ENCODE measurements at regions not wholly inside any gene's neighbourhood (a gene's known extent, or its start where the extent isn't known, plus 50 kb on each side); places are given as distances from the start of the nearest gene placed in this dataset.
"Not testable (repeated sequence)": the region's sequence is repeated elsewhere in the genome, so short reads cannot be mapped to it uniquely, and the experiment has no call there.

DNA sequence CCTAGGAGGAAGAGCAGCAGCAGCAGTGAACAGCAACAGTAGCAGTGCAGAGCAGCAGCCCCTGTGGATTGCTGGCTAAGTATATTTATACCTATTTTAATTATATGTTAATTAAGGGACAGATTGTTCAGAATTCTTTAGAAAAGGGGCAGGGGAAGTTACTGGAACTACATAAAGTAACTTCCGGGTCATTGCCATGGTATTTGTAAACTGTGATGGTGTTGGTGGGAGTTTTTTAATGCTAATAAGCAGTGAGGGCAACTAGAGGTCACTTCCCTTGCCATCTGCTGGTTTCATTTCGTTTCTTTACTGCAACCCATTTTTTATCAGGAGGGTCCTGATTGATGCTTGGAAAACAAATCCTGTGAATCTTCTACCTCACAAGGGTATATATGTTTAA is 229.8 kb upstream of the PODXL start:
- H3K27ac Mint-ChIP-seq: no peak overlapping the region
- H3K4me1 Mint-ChIP-seq (ENCODE audit: low read depth in 2 of 2): no peaks in the 10 kb centered on the region
- H3K9me3 Mint-ChIP-seq: peaks cover 0 to 1% of the 10 kb centered on the region in 2 donors
- ATAC-seq (replicated peaks) (no peak), DNase-seq (no peak)
- H3K4me3 Mint-ChIP-seq: no peak overlapping the region
- no peaks in the 10 kb centered on the region for H3K36me3 Mint-ChIP-seq (ENCODE audit: insufficient read depth)
- H3K27me3 Mint-ChIP-seq: peaks cover 25 to 53% of the 10 kb centered on the region in 2 donors

DNA sequence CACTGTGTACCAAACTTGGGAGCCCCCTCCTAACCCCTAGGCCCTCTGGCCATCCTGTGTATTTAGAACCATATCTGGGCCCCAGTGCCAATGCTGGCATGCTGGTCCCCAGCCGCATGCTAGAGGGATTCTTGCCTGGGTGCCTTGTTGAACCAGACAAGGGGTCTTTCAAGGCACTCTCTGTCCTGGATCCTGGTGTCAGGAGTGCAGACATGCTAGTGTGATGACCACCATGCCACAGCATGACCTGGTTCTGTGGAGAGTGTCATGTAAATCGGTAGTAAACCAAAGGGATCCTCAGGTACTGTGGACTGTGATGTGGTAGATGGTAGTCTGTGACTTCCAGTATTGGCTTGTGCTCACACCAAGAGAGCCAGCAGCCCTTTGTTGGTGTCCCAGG is 222.2 kb upstream of the PODXL start:
- H3K4me3 Mint-ChIP-seq: no peak overlapping the region

DNA sequence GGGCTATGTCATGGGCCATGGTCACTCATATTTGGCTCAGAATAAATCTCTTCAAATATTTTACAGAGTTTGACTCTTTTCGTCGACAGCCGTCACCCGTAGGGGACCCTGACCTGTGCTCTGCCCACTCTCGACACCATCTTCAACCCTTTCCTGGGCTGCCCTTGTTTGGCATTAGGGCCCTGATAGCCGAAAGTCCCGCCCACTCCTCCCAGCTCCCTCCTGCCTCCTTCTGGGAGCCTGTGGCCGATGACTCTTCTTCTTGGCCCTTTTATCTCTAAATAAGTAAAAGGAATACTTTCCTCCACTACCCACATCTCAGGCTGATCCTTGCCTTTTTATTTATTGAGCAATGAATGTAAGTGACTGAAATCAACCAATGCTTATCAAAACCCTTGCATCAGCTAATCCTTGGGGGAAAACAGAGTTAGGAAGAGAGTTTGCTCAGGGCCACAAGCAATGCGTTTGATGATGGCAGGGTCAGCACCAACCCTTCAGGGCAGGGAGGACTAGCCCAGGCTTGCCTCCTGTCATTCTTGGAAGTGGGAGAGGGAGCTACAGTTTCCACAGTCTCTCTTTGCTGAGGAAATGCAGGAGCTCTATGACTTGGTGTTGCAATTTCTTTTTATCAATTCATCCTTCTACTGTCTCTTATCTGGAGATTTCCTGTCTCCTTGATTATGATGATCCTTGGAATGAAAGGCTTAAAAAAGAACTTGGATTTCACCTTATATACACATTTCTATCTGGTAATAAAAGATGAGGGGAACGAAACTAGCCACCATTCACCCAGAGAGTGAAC is 218.2 kb upstream of the PODXL start:
- Mint-ChIP-seq H3K27me3 (peaks cover 17 to 28% of the 10 kb centered on the region in 2 donors), H3K4me1 (ENCODE audit: low read depth in 2 of 2) (peaks cover 0 to 4% of the 10 kb centered on the region in 2 donors), H3K27ac (no peak overlapping the region), H3K9me3 (peaks cover 0 to 5% of the 10 kb centered on the region in 2 donors), H3K36me3 (ENCODE audit: insufficient read depth) (no peaks in the 10 kb centered on the region), H3K4me3 (no peak overlapping the region)
- DNase-seq (no peak), ATAC-seq (replicated peaks) (no peak)

More for the DNA sequence above, 222.2 kb upstream of the PODXL start:
- Mint-ChIP-seq H3K27ac (no peak overlapping the region), H3K9me3 (peaks cover 0 to 5% of the 10 kb centered on the region in 2 donors), H3K36me3 (ENCODE audit: insufficient read depth) (no peaks in the 10 kb centered on the region), H3K4me1 (ENCODE audit: low read depth in 2 of 2) (peaks cover 0 to 4% of the 10 kb centered on the region in 2 donors), H3K27me3 (peaks cover 16 to 44% of the 10 kb centered on the region in 2 donors)
- DNase-seq (no peak), ATAC-seq (replicated peaks) (no peak)

DNA sequence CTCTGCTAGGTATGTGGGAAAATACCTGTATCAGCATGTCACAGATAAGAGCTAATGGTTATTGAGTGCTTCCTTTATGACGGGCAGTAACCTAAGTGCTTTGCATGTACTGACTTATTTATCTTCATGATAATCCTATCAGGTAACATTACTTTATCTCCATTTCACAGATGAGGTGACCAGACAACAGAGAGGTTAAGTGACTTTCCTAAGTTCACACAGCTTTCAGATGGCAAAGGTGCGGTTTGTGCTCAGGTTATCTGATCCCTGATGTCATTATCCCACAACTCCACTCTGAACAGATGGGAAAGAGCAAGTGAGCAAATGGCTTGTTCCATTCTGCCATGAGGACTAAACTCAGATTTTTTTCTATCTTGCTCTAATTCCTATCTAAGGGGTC is 217.0 kb upstream of the PODXL start:
- no peak overlapping the region for H3K4me3 Mint-ChIP-seq

DNA sequence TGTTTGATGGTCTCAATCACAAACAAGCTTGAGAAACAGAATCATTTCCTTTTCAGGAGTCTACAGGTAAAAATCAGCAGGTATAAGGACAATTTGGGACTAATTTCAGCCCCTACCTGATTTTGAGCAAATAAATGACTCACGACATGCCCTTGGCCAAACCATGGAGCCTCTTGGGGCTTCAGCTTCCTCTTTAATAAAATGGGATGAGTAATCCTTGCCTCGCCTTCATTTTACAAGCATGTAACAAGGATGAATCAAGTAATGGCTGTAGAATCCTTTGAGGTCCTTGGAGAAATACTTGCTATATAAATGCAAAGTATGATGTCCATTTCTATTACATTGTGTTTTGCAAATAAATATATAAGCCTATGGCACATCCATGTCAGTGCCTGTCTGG is 212.8 kb upstream of the PODXL start:
- peaks cover 27 to 44% of the 10 kb centered on the region in 2 donors for H3K27me3 Mint-ChIP-seq
- no peaks in the 10 kb centered on the region for H3K4me1 Mint-ChIP-seq (ENCODE audit: low read depth in 2 of 2)
- DNase-seq (no peak), ATAC-seq (replicated peaks) (no peak)
- no peaks in the 10 kb centered on the region for H3K36me3 Mint-ChIP-seq (ENCODE audit: insufficient read depth)
- H3K9me3 Mint-ChIP-seq: no peaks in the 10 kb centered on the region
- no peak overlapping the region for H3K27ac Mint-ChIP-seq
- H3K4me3 Mint-ChIP-seq: no peak overlapping the region

More for the DNA sequence above, 217.0 kb upstream of the PODXL start:
- ATAC-seq (replicated peaks) (no peak), DNase-seq (no peak)
- no peaks in the 10 kb centered on the region for H3K36me3 Mint-ChIP-seq (ENCODE audit: insufficient read depth)
- H3K27ac Mint-ChIP-seq: no peak overlapping the region
- peaks cover 0 to 5% of the 10 kb centered on the region in 2 donors for H3K9me3 Mint-ChIP-seq
- H3K4me1 Mint-ChIP-seq (ENCODE audit: low read depth in 2 of 2): peaks cover 0 to 4% of the 10 kb centered on the region in 2 donors
- H3K27me3 Mint-ChIP-seq: peaks cover 17 to 24% of the 10 kb centered on the region in 2 donors

DNA sequence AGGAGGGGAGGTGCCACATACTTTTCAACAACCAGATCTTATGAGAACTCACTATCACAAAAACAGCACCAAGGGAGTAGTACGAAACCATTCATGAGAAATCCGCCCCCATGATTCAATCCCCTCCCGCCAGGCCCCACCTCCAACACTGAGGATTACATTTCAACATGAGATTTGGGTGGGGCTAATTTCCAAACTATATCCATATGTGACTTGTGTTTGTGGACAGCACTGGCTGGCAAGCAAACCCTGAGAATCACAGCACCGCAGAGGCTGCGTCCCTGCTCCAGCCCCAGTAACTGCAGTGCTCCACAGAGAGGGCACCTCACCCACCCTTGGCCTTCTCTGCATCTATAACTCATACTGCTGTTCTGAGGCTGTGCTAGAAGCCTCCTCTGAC is 211.2 kb upstream of the PODXL start:
- Mint-ChIP-seq H3K9me3 (no peaks in the 10 kb centered on the region), H3K4me3 (no peak overlapping the region), H3K4me1 (ENCODE audit: low read depth in 2 of 2) (no peaks in the 10 kb centered on the region), H3K27me3 (peaks cover 22 to 51% of the 10 kb centered on the region in 2 donors), H3K36me3 (ENCODE audit: insufficient read depth) (no peaks in the 10 kb centered on the region), H3K27ac (no peak overlapping the region)
- ATAC-seq (replicated peaks) (no peak), DNase-seq (no peak)

DNA sequence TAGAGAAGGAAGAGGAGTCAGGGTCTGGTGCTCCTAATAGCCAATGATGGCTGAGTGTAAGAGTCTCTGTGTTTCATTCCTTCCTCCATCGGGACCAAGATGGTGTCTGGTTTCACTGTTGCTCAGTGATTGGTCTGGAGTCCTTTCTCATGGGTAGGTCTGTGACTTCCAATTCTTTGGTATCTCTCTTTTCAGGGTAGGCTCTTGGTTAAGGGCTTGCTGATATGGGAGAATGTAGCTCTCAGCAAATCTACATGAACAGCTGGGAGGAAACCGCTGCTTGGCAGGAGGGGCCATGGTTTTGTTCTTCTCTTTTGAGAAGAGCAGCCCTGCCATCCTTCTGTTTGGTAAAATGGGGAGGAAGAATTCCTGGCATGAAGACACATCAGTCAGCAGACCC is 209.1 kb upstream of the PODXL start:
- Mint-ChIP-seq H3K27me3 (peaks cover 30 to 60% of the 10 kb centered on the region in 2 donors), H3K36me3 (ENCODE audit: insufficient read depth) (no peaks in the 10 kb centered on the region), H3K9me3 (no peaks in the 10 kb centered on the region), H3K4me1 (ENCODE audit: low read depth in 2 of 2) (no peaks in the 10 kb centered on the region), H3K4me3 (no peak overlapping the region), H3K27ac (no peak overlapping the region)
- DNase-seq (no peak), ATAC-seq (replicated peaks) (no peak)

DNA sequence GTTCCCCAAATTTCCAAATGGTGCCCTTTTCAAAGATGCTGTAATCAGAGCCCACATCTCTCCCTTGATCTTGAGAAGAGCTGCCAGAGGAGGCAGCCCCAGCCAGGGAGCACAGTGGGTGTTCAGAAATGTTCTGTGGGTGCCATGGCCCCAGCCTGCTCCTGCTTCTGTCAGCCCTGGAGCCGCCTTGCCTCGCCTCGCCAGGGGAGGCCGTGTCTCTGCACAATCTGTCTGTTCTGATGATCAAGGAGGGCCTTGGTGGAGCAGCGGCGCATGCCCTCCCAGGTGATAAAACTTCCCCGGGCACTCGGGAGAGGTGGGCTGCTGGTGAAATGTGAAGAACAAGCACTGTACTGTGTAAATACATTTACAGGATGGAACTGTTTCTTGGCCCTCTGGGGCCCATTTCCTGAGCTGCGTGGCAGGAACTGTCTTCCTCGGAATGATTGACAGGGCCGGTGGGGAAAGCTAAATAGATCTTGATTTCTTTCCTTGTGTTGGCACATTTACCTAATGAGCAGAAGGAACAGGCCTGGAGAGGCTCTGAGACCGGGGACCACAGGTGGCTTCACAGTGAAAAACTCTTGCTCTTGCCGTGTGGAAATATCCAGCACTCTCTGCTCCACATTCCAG is 207.8 kb upstream of the PODXL start:
- DNase-seq (no peak), ATAC-seq (replicated peaks) (no peak)
- no peak overlapping the region for H3K27ac Mint-ChIP-seq
- peaks cover 37 to 73% of the 10 kb centered on the region in 2 donors for H3K27me3 Mint-ChIP-seq
- no peaks in the 10 kb centered on the region for H3K36me3 Mint-ChIP-seq (ENCODE audit: insufficient read depth)
- H3K9me3 Mint-ChIP-seq: no peaks in the 10 kb centered on the region
- H3K4me1 Mint-ChIP-seq (ENCODE audit: low read depth in 2 of 2): no peaks in the 10 kb centered on the region
- no peak overlapping the region for H3K4me3 Mint-ChIP-seq

DNA sequence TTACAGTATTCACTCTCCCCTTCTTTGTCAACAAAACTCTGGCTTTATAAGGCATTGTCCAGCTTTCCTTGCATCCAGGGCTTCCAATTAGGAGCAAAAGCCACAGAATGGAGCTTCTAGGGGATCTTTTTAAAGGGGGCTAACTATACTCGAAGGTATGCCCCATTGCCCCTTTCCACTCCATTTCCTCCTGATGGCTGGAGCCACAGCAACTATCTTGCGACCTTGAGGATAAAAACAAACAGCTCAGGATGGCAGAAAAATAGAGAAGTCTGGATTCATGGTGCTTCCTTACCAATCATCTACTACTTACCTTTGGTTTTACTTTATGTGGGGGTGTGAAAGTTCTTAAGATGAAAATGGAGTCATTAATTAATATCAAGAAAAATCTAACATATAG is 206.3 kb upstream of the PODXL start:
- DNase-seq: no peak
- no peak for ATAC-seq (replicated peaks)
- Mint-ChIP-seq H3K36me3 (ENCODE audit: insufficient read depth) (no peaks in the 10 kb centered on the region), H3K9me3 (no peaks in the 10 kb centered on the region), H3K4me3 (no peak overlapping the region), H3K27ac (no peak overlapping the region), H3K27me3 (peaks cover 49 to 78% of the 10 kb centered on the region in 2 donors), H3K4me1 (ENCODE audit: low read depth in 2 of 2) (no peaks in the 10 kb centered on the region)

DNA sequence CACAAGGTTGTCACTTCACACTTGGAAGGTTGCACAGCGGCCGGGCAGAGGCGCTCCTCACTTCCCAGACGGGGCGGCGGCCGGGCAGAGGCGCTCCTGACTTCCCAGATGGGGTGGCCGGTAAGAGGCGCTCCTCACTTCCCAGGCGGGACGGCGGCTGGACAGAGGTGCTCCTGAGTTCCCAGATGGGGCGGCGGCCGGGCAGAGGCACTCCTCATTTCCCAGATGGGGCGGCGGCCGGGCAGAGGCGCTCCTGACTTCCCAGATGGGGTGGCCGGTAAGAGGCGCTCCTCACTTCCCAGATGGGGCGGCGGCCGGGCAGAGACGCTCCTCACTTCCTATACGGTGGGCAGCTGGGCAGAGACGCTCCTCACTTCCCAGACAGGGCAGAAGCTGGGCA is 199.4 kb upstream of the PODXL start:
- not testable (repeated sequence) for H3K9me3 Mint-ChIP-seq; DNase-seq; H3K4me3 Mint-ChIP-seq; H3K27ac Mint-ChIP-seq; ATAC-seq (replicated peaks); H3K36me3 Mint-ChIP-seq (ENCODE audit: insufficient read depth); H3K4me1 Mint-ChIP-seq (ENCODE audit: low read depth in 2 of 2)
- H3K27me3 Mint-ChIP-seq: peaks cover 49 to 50% of the 10 kb centered on the region in 2 donors

DNA sequence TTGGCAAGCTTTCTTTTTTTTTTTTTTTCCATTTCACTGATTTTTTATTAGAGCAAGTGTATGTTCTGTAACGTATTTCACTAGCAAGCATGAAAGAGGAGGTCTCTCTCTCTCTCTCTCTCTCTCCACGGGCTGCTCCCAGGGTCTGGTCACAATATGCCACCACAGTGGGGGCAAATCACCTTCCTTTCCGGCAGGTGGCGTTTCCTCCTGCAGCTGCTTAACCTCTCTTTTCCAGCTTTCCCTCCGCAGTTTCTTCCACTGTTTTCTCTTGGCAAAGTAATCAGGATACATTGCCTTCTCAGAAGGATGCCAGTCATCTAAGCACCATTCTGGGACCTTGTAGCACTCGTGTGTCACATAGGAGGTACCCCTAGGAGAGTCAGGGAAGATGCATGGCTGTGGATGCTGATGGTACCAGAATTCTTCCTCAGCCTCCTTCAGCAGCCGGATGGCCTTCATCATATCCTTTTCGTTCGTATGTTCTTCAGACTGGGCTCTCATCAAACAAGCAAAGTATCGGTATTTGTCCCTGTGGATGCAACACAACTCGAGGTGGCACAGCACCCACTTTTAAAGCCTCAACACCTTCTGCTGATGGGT is 197.3 kb upstream of the PODXL start:
- ATAC-seq (replicated peaks) (no peak), DNase-seq (no peak)
- Mint-ChIP-seq H3K4me1 (ENCODE audit: low read depth in 2 of 2) (no peaks in the 10 kb centered on the region), H3K4me3 (no peak overlapping the region), H3K9me3 (no peaks in the 10 kb centered on the region), H3K36me3 (ENCODE audit: insufficient read depth) (no peaks in the 10 kb centered on the region), H3K27ac (no peak overlapping the region), H3K27me3 (peaks cover 29 to 30% of the 10 kb centered on the region in 2 donors)

DNA sequence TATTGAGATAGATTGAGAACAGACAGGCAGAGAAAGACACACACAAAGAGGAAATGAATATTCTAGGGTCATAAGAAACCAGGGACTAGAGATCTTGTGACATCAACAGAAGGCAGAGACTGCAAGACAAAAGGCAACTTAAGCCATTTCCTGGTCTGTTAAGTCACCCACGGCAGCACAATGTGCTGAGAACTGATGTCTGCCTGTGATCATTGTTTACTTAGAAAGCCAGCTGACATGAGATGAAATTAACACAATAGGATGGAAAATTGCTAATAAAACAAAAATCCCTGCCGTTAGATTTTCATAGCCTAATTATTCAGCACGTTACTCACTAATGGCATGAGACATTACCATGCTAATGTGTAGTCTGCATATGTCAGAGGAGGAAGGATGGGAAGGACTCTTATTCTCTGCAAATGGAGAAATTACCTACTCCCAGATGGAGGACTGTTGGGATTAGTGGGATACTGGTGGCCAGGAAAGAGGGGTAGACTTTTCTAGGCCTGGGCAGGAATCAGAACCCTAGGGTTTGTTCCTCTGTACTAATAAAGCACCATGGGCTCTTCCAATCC is 191.3 kb upstream of the PODXL start:
- Mint-ChIP-seq H3K27ac (no peak overlapping the region), H3K4me1 (ENCODE audit: low read depth in 2 of 2) (no peaks in the 10 kb centered on the region), H3K9me3 (no peaks in the 10 kb centered on the region), H3K36me3 (ENCODE audit: insufficient read depth) (no peaks in the 10 kb centered on the region), H3K27me3 (peaks cover 18 to 26% of the 10 kb centered on the region in 2 donors), H3K4me3 (no peak overlapping the region)
- no peak for DNase-seq
- no peak for ATAC-seq (replicated peaks)

DNA sequence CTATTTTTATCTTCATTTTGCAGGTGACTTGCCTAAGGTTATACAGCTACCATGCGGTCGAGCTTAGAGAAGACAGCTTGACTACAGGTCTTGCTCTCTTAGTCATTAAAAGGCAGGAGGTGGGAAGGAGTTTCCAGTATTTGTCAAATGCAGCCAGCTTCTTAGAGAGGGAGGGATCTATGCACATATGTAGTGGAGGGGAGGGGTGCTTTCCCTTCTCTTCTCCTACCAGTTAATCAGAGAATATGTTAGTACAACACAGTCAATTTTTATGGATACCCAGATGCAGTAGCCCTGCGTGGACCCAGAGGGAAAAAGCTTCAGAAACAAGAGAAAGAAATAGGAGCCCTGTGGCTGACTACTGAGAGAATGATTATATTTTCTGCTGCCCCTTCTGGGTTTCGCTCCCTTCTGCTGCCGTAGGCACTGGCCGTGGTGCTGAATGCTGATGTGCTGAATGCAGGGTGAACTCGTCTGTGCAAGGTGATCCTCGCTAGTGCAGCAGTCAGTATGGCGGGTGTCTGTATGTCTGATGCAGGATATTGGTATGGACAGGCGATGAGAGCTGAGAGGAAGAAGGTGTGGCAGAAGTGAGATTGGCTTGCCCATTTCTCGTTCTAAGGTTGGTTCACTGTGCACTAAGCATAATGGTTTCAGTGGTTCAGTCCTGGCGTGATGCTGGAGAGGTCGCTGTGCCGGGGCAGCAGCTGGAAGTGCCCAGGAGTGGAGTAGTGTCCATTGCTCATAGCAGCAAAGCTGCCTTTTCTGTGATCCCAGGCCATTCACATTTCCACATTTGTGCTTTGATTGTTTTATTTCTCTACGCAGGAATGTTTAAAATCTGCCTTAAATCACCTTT is 189.2 kb upstream of the PODXL start:
- no peaks in the 10 kb centered on the region for H3K4me1 Mint-ChIP-seq (ENCODE audit: low read depth in 2 of 2)
- no peak overlapping the region for H3K27ac Mint-ChIP-seq
- ATAC-seq (replicated peaks): no peak
- no peaks in the 10 kb centered on the region for H3K36me3 Mint-ChIP-seq (ENCODE audit: insufficient read depth)
- no peaks in the 10 kb centered on the region for H3K9me3 Mint-ChIP-seq
- DNase-seq: no peak
- peaks cover 22 to 35% of the 10 kb centered on the region in 2 donors for H3K27me3 Mint-ChIP-seq
- H3K4me3 Mint-ChIP-seq: no peak overlapping the region

Measured in effector memory CD8-positive, alpha-beta T cell (primary cell).